ENCODE measurements at regions not wholly inside any gene's neighbourhood (a gene's known extent, or its start where the extent isn't known, plus 50 kb on each side); places are given as distances from the start of the nearest gene placed in this dataset.
"Not testable (repeated sequence)": the region's sequence is repeated elsewhere in the genome, so short reads cannot be mapped to it uniquely, and the experiment has no call there.

DNA sequence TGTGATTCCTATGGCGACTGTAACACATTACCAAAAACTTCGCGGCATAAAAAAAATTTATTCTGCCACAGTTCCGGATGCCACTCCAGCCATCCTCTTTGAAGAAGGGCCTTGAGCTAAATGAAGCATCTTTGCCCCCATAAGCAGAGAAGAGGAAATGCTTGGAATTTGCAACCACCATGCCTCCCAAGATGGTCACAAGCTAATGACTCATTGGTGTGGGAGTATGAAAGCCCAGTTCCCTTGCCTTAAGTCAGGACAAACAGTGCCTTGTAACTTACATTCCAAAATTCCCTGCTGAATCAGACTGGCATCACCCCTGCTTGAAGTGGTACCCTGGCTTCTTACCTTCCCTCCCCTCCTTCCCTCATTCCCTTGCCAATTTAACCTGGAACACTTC is 1077.4 kb downstream of the EPHA3 start:
- no peak overlapping the region for H3K27ac Mint-ChIP-seq
- H3K36me3 Mint-ChIP-seq (ENCODE audit: low read depth), result no peaks in the 10 kb centered on the region
- TF ChIP-seq, protein P1, sequence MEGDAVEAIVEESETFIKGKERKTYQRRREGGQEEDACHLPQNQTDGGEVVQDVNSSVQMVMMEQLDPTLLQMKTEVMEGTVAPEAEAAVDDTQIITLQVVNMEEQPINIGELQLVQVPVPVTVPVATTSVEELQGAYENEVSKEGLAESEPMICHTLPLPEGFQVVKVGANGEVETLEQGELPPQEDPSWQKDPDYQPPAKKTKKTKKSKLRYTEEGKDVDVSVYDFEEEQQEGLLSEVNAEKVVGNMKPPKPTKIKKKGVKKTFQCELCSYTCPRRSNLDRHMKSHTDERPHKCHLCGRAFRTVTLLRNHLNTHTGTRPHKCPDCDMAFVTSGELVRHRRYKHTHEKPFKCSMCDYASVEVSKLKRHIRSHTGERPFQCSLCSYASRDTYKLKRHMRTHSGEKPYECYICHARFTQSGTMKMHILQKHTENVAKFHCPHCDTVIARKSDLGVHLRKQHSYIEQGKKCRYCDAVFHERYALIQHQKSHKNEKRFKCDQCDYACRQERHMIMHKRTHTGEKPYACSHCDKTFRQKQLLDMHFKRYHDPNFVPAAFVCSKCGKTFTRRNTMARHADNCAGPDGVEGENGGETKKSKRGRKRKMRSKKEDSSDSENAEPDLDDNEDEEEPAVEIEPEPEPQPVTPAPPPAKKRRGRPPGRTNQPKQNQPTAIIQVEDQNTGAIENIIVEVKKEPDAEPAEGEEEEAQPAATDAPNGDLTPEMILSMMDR (IDR thresholded peaks at IDR 0.05), result no peak
- no peaks in the 10 kb centered on the region for H3K4me1 Mint-ChIP-seq (ENCODE audit: low read depth)
- no peak overlapping the region for H3K4me3 Mint-ChIP-seq
- DNase-seq, result peak; percentile 14
- H3K9me3 Mint-ChIP-seq, result no peaks in the 10 kb centered on the region
- H3K27me3 Mint-ChIP-seq (ENCODE audit: insufficient read depth), result no peaks in the 10 kb centered on the region

DNA sequence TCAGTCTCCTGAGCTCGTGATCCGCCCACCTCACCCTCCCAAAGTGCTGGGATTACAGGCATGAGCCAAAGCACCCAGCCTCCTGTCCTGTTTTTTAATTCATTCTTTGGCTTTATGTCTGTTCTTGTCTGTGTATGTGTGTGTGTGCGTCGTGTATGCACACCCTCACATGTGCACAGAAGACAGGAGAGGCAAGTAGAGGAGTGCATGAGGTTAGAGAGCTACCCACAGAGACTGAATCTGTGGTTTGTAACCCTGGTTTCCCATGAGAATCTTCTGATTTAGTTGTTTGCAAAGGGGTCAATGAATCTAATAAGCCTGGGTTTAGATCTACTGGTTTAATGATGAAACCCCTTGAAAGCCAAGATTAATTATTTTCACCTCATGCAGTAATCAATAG is 1090.0 kb downstream of the EPHA3 start:
- H3K9me3 Mint-ChIP-seq; H3K27me3 Mint-ChIP-seq (ENCODE audit: insufficient read depth); H3K4me1 Mint-ChIP-seq (ENCODE audit: low read depth); H3K27ac Mint-ChIP-seq; H3K36me3 Mint-ChIP-seq (ENCODE audit: low read depth); H3K4me3 Mint-ChIP-seq; DNase-seq: not testable (repeated sequence)

DNA sequence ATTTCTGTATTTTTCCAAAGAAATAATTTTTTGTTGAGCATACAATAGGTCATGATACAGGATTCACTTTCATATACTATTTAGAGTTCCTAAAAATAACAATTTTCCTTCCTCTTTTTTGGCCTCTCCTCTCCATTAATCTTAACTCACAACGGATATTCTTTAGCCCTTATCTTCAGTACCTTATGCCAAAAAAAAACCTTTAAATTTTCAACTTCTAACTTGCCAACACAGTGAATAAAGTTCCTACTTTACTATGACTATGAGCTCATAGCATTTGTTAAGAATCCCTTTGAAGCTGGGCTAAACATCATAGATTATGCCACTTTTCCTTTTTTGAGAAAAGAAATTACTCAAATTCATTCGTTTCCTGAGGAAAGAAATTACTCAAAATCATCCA is 1095.5 kb downstream of the EPHA3 start:
- not testable (repeated sequence) for H3K27ac Mint-ChIP-seq; H3K9me3 Mint-ChIP-seq; H3K4me1 Mint-ChIP-seq (ENCODE audit: low read depth); H3K36me3 Mint-ChIP-seq (ENCODE audit: low read depth); DNase-seq; H3K27me3 Mint-ChIP-seq (ENCODE audit: insufficient read depth); H3K4me3 Mint-ChIP-seq

DNA sequence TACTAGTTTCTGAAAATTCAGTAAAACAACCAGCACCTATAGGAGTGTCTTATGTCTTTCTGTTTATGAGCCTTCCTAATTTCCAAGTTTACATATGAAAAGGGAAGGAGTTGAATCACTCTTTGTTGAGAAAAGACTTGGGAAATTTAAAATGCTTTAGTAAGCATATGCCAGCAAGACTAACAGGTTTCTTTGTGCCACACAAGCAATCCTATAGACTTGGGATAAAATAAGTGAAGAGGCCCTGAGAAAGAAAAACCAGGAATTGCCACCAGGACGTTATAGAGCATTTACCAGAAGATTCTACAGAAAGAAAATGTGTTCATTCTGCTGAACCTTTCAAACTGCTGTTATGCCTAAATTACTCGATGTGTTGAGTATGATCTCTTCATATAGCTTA is 1099.1 kb downstream of the EPHA3 start:
- not testable (repeated sequence) for H3K27ac Mint-ChIP-seq; H3K9me3 Mint-ChIP-seq; H3K36me3 Mint-ChIP-seq (ENCODE audit: low read depth); H3K4me3 Mint-ChIP-seq; H3K27me3 Mint-ChIP-seq (ENCODE audit: insufficient read depth); DNase-seq; H3K4me1 Mint-ChIP-seq (ENCODE audit: low read depth)

DNA sequence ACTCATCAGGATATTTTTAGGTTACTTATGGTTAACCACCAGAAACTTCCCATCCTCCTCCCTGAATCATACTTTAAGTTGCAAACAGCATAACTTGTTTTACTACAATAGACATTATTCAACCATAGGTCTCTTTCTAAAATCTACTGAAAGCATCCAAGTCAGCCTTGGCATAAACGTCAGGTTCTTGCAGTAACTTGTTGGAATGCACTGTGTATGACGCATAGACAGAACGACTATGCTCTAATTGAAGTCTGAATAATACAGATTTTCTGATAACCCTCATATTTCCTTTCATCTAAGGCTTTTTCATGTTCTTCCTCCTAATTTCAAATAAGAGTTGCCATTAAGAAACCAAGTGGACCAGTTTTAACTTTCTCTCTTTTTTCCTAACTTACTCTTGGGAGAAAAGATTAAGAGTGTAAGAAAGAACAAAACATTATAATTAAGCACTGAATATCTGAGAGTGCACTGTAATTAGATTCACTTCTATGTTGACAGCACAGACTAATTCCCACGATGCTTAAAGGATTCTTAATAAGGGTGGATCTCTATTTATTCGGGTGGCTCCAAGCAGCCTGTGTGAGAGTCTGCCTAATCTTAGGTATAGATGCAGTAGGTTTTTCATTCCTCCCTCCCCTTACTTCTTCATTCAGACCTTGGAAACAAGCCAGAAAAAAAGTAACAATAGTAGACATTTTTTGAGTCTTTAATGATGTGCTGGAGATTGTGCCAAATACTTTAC is 1100.1 kb downstream of the EPHA3 start:
- DNase-seq, result peak; percentile 0
- not testable (repeated sequence) for H3K4me3 Mint-ChIP-seq, H3K27ac Mint-ChIP-seq

DNA sequence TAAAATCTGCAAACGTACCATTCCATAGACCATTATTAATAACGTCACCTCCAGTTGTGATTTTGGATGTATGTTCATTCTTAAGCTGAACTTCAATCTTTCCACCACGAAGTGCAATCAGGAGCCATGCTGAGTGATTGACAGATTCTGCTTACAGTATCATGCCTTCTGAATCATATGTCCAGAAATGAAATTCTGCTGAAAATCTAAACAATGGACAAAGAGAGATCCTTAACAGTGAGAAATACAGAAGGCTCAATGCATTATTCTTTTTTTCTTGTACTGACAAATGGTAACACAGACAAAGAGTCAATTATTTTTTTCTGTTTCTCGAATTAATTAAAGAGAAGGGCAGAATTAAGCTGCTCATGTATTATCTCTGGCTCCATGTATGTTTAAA is 1114.5 kb downstream of the EPHA3 start:
- no peak overlapping the region for H3K4me3 Mint-ChIP-seq
- H3K4me1 Mint-ChIP-seq (ENCODE audit: low read depth), result no peaks in the 10 kb centered on the region
- no peak overlapping the region for H3K27ac Mint-ChIP-seq
- peaks cover 20% of the 10 kb centered on the region for H3K9me3 Mint-ChIP-seq
- peaks cover 4% of the 10 kb centered on the region; the same call in 1 of the 2 replicates for H3K27me3 Mint-ChIP-seq (ENCODE audit: insufficient read depth)
- TF ChIP-seq, protein P1 (IDR thresholded peaks at IDR 0.05), result no peak
- 0 out of 2 replicates have a peak, but pooled peaks cover 4% of the 10 kb centered on the region for H3K36me3 Mint-ChIP-seq (ENCODE audit: low read depth)
- no peak for DNase-seq

More for the DNA sequence above, 1100.1 kb downstream of the EPHA3 start:
- H3K4me1 Mint-ChIP-seq (ENCODE audit: low read depth); H3K36me3 Mint-ChIP-seq (ENCODE audit: low read depth); H3K27me3 Mint-ChIP-seq (ENCODE audit: insufficient read depth): not testable (repeated sequence)
- peaks cover 12% of the 10 kb centered on the region; the same call in 1 of the 2 replicates for H3K9me3 Mint-ChIP-seq

DNA sequence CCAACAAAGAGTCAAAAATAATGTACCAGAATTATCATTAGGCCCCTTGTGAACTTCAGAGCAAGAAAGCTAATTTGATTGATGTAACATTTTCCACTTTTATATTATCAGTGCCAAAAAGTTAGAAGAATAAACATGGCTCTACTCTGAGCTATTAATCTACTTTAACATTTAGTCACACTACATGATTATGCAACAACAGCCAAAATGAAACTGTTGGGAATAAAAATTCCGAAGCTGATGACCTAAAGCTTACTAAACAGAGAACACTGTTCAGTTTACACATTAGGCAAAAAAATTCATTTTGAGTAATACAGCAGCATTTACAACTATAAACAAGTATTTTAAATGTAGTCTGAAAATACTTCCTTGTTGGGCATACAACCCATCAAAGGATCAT is 1134.1 kb downstream of the EPHA3 start:
- H3K4me3 Mint-ChIP-seq, result no peak overlapping the region
- H3K27me3 Mint-ChIP-seq (ENCODE audit: insufficient read depth), result no peaks in the 10 kb centered on the region; the same call in 1 of the 2 replicates
- TF ChIP-seq, protein P1 (IDR thresholded peaks at IDR 0.05), result no peak
- H3K9me3 Mint-ChIP-seq, result peaks cover 30% of the 10 kb centered on the region
- H3K36me3 Mint-ChIP-seq (ENCODE audit: low read depth), result no peaks in the 10 kb centered on the region
- no peaks in the 10 kb centered on the region for H3K4me1 Mint-ChIP-seq (ENCODE audit: low read depth)
- DNase-seq, result peak; percentile 8
- H3K27ac Mint-ChIP-seq, result no peak overlapping the region
